Stimulated activated naive B cell treated with anti-CD40 and anti-IgM and Interleukin-4, amounts not matched to agents 10 μg/mL and 1 μg/mL and 100 μg/mL, for 72 hours (primary cell): ENCODE measurements at regions not wholly inside any gene's neighbourhood (a gene's known extent, or its start where the extent isn't known, plus 50 kb on each side); places are given as distances from the start of the nearest gene placed in this dataset.

Experiments
- ATAC-seq, 2 donors: fragments of 150-1000 bp; cut with Tn5 transposase; replicated peaks; 2 replicates each; pipeline ENCODE4 v1.10.0; 2021; ENCODE audit warnings: moderate library complexity in 1 of 2
- DNase-seq: peaks from one replicate; pipeline ENCODE4 v3.0.0; 2021
- H3K27ac Mint-ChIP-seq: one replicate; pipeline ENCODE4 v1.8.0; 2022; ENCODE audit warnings: mild to moderate bottlenecking, mixed read lengths
- H3K27me3 Mint-ChIP-seq, 2 donors: one replicate each; pipeline ENCODE4 v1.8.0; 2022; ENCODE audit warnings: mixed read lengths in 2 of 2
- H3K36me3 Mint-ChIP-seq, 2 donors: one replicate each; pipeline ENCODE4 v1.8.0; 2022; ENCODE audit warnings: mixed read lengths in 2 of 2, mild to moderate bottlenecking in 1 of 2
- H3K4me1 Mint-ChIP-seq, 2 donors: one replicate each; pipeline ENCODE4 v1.8.0; 2022; ENCODE audit warnings: mixed read lengths in 2 of 2, mild to moderate bottlenecking in 1 of 2
- H3K4me3 Mint-ChIP-seq, 2 donors: one replicate each; pipeline ENCODE4 v1.8.0; 2022; ENCODE audit warnings: mild to moderate bottlenecking in 2 of 2, mixed read lengths in 2 of 2, moderate library complexity in 1 of 2
- H3K9me3 Mint-ChIP-seq, 2 donors: one replicate each; pipeline ENCODE4 v1.8.0; 2022; ENCODE audit warnings: mixed read lengths in 2 of 2, mild to moderate bottlenecking in 1 of 2

- peaks cover 0 to 2% of the 10 kb centered on the region in 2 donors for H3K9me3 Mint-ChIP-seq
- no peak overlapping the region for H3K4me3 Mint-ChIP-seq
- H3K36me3 Mint-ChIP-seq, result no peaks in the 10 kb centered on the region
- no peaks in the 10 kb centered on the region for H3K27me3 Mint-ChIP-seq
- no peak for DNase-seq
- ATAC-seq, result no peak
- peaks cover 23 to 53% of the 10 kb centered on the region in 2 donors for H3K4me1 Mint-ChIP-seq
- H3K27ac Mint-ChIP-seq, result peak overlapping the region; percentile 43
Observed at GRCh38 chr12:89883630-89884389, 175.2 kb upstream of the ATP2B1 start.

- peaks cover 0 to 2% of the 10 kb centered on the region in 2 donors for H3K9me3 Mint-ChIP-seq
- peaks cover 28 to 61% of the 10 kb centered on the region in 2 donors for H3K4me1 Mint-ChIP-seq
- H3K36me3 Mint-ChIP-seq, result no peaks in the 10 kb centered on the region
- peak overlapping the region; percentile 69 for H3K27ac Mint-ChIP-seq
- no peak for DNase-seq
- H3K27me3 Mint-ChIP-seq, result no peaks in the 10 kb centered on the region
- ATAC-seq, result no peak
- no peak overlapping the region for H3K4me3 Mint-ChIP-seq
Observed at GRCh38 chr12:89882792-89883191, 174.2 kb upstream of the ATP2B1 start.

GRCh38 chr12:89882050-89882449, 173.4 kb upstream of the ATP2B1 start:
- Mint-ChIP-seq H3K9me3 (peaks cover 0 to 2% of the 10 kb centered on the region in 2 donors), H3K27me3 (no peaks in the 10 kb centered on the region), H3K4me1 (peaks cover 28 to 59% of the 10 kb centered on the region in 2 donors), H3K4me3 (peak overlapping the region; percentile 19 to 36), H3K36me3 (no peaks in the 10 kb centered on the region), H3K27ac (peak overlapping the region; percentile 97)
- ATAC-seq (peak; percentile 86), DNase-seq (peak; percentile 72)

- Mint-ChIP-seq H3K36me3 (no peaks in the 10 kb centered on the region), H3K27me3 (no peaks in the 10 kb centered on the region), H3K27ac (peak overlapping the region; percentile 97), H3K4me1 (peaks cover 31 to 52% of the 10 kb centered on the region in 2 donors), H3K9me3 (no peaks in the 10 kb centered on the region), H3K4me3 (peak overlapping the region; percentile 65 to 77)
- peak; percentile 89 to 90 for ATAC-seq
- peak; percentile 72 for DNase-seq
Observed at GRCh38 chr12:89880690-89881350, 172.2 kb upstream of the ATP2B1 start.

- DNase-seq, result no peak
- H3K27me3 Mint-ChIP-seq, result no peaks in the 10 kb centered on the region
Observed at GRCh38 chr12:89879766-89880165, 171.1 kb upstream of the ATP2B1 start.

GRCh38 chr12:89878950-89879349, 170.3 kb upstream of the ATP2B1 start:
- Mint-ChIP-seq H3K4me1 (peaks cover 32 to 49% of the 10 kb centered on the region in 2 donors), H3K4me3 (no peak overlapping the region), H3K27me3 (no peaks in the 10 kb centered on the region), H3K27ac (peak overlapping the region; percentile 62), H3K9me3 (no peaks in the 10 kb centered on the region), H3K36me3 (no peaks in the 10 kb centered on the region)
- DNase-seq, result no peak
- ATAC-seq, result no peak

More at GRCh38 chr12:89879766-89880165, 171.1 kb upstream of the ATP2B1 start:
- Mint-ChIP-seq H3K4me3 (no peak overlapping the region), H3K9me3 (no peaks in the 10 kb centered on the region), H3K27ac (no peak overlapping the region), H3K36me3 (no peaks in the 10 kb centered on the region), H3K4me1 (peaks cover 31 to 51% of the 10 kb centered on the region in 2 donors)
- no peak for ATAC-seq

GRCh38 chr12:89878327-89878726, 169.7 kb upstream of the ATP2B1 start:
- H3K4me1 Mint-ChIP-seq, result peaks cover 28 to 50% of the 10 kb centered on the region in 2 donors
- H3K27me3 Mint-ChIP-seq, result no peaks in the 10 kb centered on the region
- peak overlapping the region; percentile 54 to 74 for H3K4me3 Mint-ChIP-seq
- H3K36me3 Mint-ChIP-seq, result no peaks in the 10 kb centered on the region
- no peaks in the 10 kb centered on the region for H3K9me3 Mint-ChIP-seq
- DNase-seq (no peak), ATAC-seq (no peak)
- H3K27ac Mint-ChIP-seq, result peak overlapping the region; percentile 80

- Mint-ChIP-seq H3K27me3 (no peaks in the 10 kb centered on the region), H3K36me3 (no peaks in the 10 kb centered on the region), H3K4me3 (no peak overlapping the region), H3K4me1 (peaks cover 27 to 46% of the 10 kb centered on the region in 2 donors), H3K27ac (no peak overlapping the region), H3K9me3 (no peaks in the 10 kb centered on the region)
- no peak for ATAC-seq
- no peak for DNase-seq
Observed at GRCh38 chr12:89877671-89878070, 169.0 kb upstream of the ATP2B1 start.

- Mint-ChIP-seq H3K4me3 (no peak overlapping the region), H3K27ac (no peak overlapping the region), H3K9me3 (peaks cover 4 to 5% of the 10 kb centered on the region in 2 donors), H3K27me3 (no peaks in the 10 kb centered on the region), H3K36me3 (peaks cover 2 to 3% of the 10 kb centered on the region in 2 donors), H3K4me1 (peaks cover 28 to 49% of the 10 kb centered on the region in 2 donors)
- DNase-seq (no peak), ATAC-seq (no peak)
Observed at GRCh38 chr12:89877136-89877535, 168.5 kb upstream of the ATP2B1 start.

- no peaks in the 10 kb centered on the region for H3K27me3 Mint-ChIP-seq
- DNase-seq, result no peak
- peaks cover 7 to 12% of the 10 kb centered on the region in 2 donors for H3K36me3 Mint-ChIP-seq
- peaks cover 18 to 37% of the 10 kb centered on the region in 2 donors for H3K4me1 Mint-ChIP-seq
- H3K27ac Mint-ChIP-seq, result no peak overlapping the region
- ATAC-seq, result no peak
- no peak overlapping the region for H3K4me3 Mint-ChIP-seq
- H3K9me3 Mint-ChIP-seq, result peaks cover 11 to 12% of the 10 kb centered on the region in 2 donors
Observed at GRCh38 chr12:89875809-89876208, 167.2 kb upstream of the ATP2B1 start.

- Mint-ChIP-seq H3K9me3 (peaks cover 12 to 13% of the 10 kb centered on the region in 2 donors), H3K4me3 (no peak overlapping the region), H3K4me1 (peaks cover 14 to 31% of the 10 kb centered on the region in 2 donors), H3K27ac (no peak overlapping the region), H3K27me3 (no peaks in the 10 kb centered on the region), H3K36me3 (peaks cover 7 to 15% of the 10 kb centered on the region in 2 donors)
- no peak for ATAC-seq
- DNase-seq, result no peak
Observed at GRCh38 chr12:89875225-89875624, 166.6 kb upstream of the ATP2B1 start.

- Mint-ChIP-seq H3K4me1 (peaks cover 14 to 29% of the 10 kb centered on the region in 2 donors), H3K36me3 (peaks cover 7 to 16% of the 10 kb centered on the region in 2 donors), H3K9me3 (peaks cover 14 to 15% of the 10 kb centered on the region in 2 donors), H3K4me3 (no peak overlapping the region), H3K27me3 (no peaks in the 10 kb centered on the region), H3K27ac (peak overlapping the region; percentile 20)
- DNase-seq (no peak), ATAC-seq (no peak)
Observed at GRCh38 chr12:89874146-89874545, 165.5 kb upstream of the ATP2B1 start.

- no peak for DNase-seq
- H3K27ac Mint-ChIP-seq, result no peak overlapping the region
- ATAC-seq, result peak; percentile 38 to 53
- peaks cover 14 to 15% of the 10 kb centered on the region in 2 donors for H3K9me3 Mint-ChIP-seq
- no peaks in the 10 kb centered on the region for H3K27me3 Mint-ChIP-seq
- H3K4me3 Mint-ChIP-seq, result no peak overlapping the region
- H3K36me3 Mint-ChIP-seq, result peaks cover 7 to 16% of the 10 kb centered on the region in 2 donors
- peaks cover 13 to 25% of the 10 kb centered on the region in 2 donors for H3K4me1 Mint-ChIP-seq
Observed at GRCh38 chr12:89873745-89874144, 165.1 kb upstream of the ATP2B1 start.

- DNase-seq, result no peak
- Mint-ChIP-seq H3K4me3 (no peak overlapping the region), H3K9me3 (peaks cover 14 to 15% of the 10 kb centered on the region in 2 donors), H3K27me3 (no peaks in the 10 kb centered on the region), H3K27ac (no peak overlapping the region), H3K4me1 (peaks cover 8 to 19% of the 10 kb centered on the region in 2 donors), H3K36me3 (peaks cover 7 to 16% of the 10 kb centered on the region in 2 donors)
- no peak for ATAC-seq
Observed at GRCh38 chr12:89872922-89873630, 164.4 kb upstream of the ATP2B1 start.
